ENCODE measurements at regions not wholly inside any gene's neighbourhood (a gene's known extent, or its start where the extent isn't known, plus 50 kb on each side); places are given as distances from the start of the nearest gene placed in this dataset.

GRCh38 chr13:50522506-50522905 lies 321.0 kb downstream of the DLEU7 start:
- no peak for DNase-seq (ENCODE audit: low read depth)
- no peak overlapping the region for H3K4me3 ChIP-seq (ENCODE audit: low read depth, low read length)
- TF ChIP-seq, protein P1, sequence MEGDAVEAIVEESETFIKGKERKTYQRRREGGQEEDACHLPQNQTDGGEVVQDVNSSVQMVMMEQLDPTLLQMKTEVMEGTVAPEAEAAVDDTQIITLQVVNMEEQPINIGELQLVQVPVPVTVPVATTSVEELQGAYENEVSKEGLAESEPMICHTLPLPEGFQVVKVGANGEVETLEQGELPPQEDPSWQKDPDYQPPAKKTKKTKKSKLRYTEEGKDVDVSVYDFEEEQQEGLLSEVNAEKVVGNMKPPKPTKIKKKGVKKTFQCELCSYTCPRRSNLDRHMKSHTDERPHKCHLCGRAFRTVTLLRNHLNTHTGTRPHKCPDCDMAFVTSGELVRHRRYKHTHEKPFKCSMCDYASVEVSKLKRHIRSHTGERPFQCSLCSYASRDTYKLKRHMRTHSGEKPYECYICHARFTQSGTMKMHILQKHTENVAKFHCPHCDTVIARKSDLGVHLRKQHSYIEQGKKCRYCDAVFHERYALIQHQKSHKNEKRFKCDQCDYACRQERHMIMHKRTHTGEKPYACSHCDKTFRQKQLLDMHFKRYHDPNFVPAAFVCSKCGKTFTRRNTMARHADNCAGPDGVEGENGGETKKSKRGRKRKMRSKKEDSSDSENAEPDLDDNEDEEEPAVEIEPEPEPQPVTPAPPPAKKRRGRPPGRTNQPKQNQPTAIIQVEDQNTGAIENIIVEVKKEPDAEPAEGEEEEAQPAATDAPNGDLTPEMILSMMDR (IDR thresholded peaks at IDR 0.05; ENCODE audit: low read depth, low read length, missing control alignments) = no peak

DNA sequence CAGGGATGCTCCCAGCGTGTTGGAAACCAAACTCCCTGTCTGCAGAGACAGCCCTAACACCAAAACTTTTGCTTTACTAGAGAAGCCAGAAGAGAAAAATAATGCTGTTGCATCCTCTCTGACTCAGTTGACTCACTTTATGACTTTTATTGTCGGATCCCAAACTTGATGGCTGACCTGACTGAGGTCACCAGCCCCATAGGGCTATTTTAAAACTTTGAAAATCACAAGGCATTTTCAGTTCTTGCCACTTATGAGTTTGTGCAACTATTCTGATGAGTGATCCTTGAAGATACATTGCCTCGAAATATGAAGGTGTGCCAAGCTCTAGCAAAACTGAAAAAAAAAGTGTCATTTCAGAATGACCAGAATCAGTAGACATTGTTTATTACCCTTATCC lies 320.2 kb downstream of the DLEU7 start:
- DNase-seq (ENCODE audit: low read depth) = no peak
- TF ChIP-seq, protein P1 (IDR thresholded peaks at IDR 0.05; ENCODE audit: low read depth, low read length, missing control alignments) = no peak
- H3K4me3 ChIP-seq (ENCODE audit: low read depth, low read length) = no peak overlapping the region

DNA sequence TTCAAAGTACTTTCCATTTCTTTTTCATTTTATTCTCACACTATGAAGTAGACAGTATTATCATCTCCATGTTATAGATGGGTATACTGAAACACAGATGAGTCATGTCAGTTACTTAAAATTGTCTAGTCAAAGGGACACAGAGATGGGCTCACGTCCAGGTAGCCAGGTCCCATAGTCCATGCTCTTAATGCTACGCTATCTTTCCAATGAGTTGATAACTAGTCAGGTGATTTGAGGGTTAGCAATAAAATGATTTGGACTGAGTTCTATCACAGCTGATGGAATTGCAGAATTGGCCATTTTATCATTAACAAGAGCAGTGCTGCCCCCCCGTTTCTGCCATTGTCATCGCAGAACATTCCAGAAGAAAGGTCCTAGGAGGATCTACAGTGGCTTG lies 318.9 kb downstream of the DLEU7 start:
- no peak overlapping the region for H3K4me3 ChIP-seq (ENCODE audit: low read depth, low read length)
- DNase-seq (ENCODE audit: low read depth) = no peak
- TF ChIP-seq, protein P1 (IDR thresholded peaks at IDR 0.05; ENCODE audit: low read depth, low read length, missing control alignments) = no peak

GRCh38 chr13:50526661-50527071 lies 316.8 kb downstream of the DLEU7 start:
- H3K4me3 ChIP-seq (ENCODE audit: low read depth, low read length) = no peak overlapping the region
- DNase-seq (ENCODE audit: low read depth) = no peak
- TF ChIP-seq, protein P1 (IDR thresholded peaks at IDR 0.05; ENCODE audit: low read depth, low read length, missing control alignments) = no peak

- DNase-seq (ENCODE audit: low read depth) = no peak
- TF ChIP-seq, protein P1 (IDR thresholded peaks at IDR 0.05; ENCODE audit: low read depth, low read length, missing control alignments) = no peak
- H3K4me3 ChIP-seq (ENCODE audit: low read depth, low read length) = no peak overlapping the region
Measured at GRCh38 chr13:50527188-50527587, 316.3 kb downstream of the DLEU7 start.

GRCh38 chr13:50527612-50528509 lies 315.6 kb downstream of the DLEU7 start:
- DNase-seq (ENCODE audit: low read depth) = no peak
- TF ChIP-seq, protein P1 (IDR thresholded peaks at IDR 0.05; ENCODE audit: low read depth, low read length, missing control alignments) = no peak
- H3K4me3 ChIP-seq (ENCODE audit: low read depth, low read length) = no peak overlapping the region

Measured in GM12864 (cell line).